ENCODE measurements at regions not wholly inside any gene's neighbourhood (a gene's known extent, or its start where the extent isn't known, plus 50 kb on each side); places are given as distances from the start of the nearest gene placed in this dataset.
"Not testable (repeated sequence)": the region's sequence is repeated elsewhere in the genome, so short reads cannot be mapped to it uniquely, and the experiment has no call there.

GRCh38 chr4:135497563-135498152 lies 1296.1 kb upstream of the PABPC4L start:
- Histone ChIP-seq H3K27me3 (ENCODE audit: control insufficient read depth, insufficient read depth, low read length) (no peaks in the 10 kb centered on the region), H3K4me3 (ENCODE audit: low read depth, low read length) (no peak overlapping the region), H3K36me3 (ENCODE audit: control insufficient read depth, insufficient read depth, low read length) (no peaks in the 10 kb centered on the region)
- no peak for DNase-seq (ENCODE audit: low read depth)
- TF ChIP-seq, protein P1, sequence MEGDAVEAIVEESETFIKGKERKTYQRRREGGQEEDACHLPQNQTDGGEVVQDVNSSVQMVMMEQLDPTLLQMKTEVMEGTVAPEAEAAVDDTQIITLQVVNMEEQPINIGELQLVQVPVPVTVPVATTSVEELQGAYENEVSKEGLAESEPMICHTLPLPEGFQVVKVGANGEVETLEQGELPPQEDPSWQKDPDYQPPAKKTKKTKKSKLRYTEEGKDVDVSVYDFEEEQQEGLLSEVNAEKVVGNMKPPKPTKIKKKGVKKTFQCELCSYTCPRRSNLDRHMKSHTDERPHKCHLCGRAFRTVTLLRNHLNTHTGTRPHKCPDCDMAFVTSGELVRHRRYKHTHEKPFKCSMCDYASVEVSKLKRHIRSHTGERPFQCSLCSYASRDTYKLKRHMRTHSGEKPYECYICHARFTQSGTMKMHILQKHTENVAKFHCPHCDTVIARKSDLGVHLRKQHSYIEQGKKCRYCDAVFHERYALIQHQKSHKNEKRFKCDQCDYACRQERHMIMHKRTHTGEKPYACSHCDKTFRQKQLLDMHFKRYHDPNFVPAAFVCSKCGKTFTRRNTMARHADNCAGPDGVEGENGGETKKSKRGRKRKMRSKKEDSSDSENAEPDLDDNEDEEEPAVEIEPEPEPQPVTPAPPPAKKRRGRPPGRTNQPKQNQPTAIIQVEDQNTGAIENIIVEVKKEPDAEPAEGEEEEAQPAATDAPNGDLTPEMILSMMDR (IDR thresholded peaks at IDR 0.05; ENCODE audit: insufficient read depth, low read length, poor library complexity, severe bottlenecking): no peak

- H3K36me3 ChIP-seq (ENCODE audit: control insufficient read depth, insufficient read depth, low read length): no peaks in the 10 kb centered on the region
- H3K27me3 ChIP-seq (ENCODE audit: control insufficient read depth, insufficient read depth, low read length): no peaks in the 10 kb centered on the region
- no peak for DNase-seq (ENCODE audit: low read depth)
- TF ChIP-seq, protein P1 (IDR thresholded peaks at IDR 0.05; ENCODE audit: insufficient read depth, low read length, poor library complexity, severe bottlenecking): no peak
- H3K4me3 ChIP-seq (ENCODE audit: low read depth, low read length): no peak overlapping the region
Measured at GRCh38 chr4:135492439-135492838, 1290.8 kb upstream of the PABPC4L start.

DNA sequence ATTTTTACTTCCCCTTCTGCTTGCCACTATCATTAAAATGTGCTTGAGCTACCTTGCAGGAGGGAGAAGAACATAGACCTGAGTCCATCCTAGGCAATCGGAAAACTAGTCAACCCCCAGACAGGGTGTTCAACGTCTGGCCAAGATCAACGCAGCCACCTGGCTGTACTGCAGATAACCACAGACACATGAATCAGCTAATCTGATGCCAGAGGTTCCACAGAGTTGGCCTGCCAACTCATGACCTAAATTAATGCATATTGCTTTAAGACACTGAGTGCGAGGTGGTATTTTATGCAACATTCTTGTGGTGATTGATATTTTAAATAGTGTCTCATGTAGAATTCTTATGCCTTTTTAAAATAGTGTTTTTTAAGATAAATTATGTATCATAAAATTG lies 1283.8 kb upstream of the PABPC4L start:
- TF ChIP-seq, protein P1 (IDR thresholded peaks at IDR 0.05; ENCODE audit: insufficient read depth, low read length, poor library complexity, severe bottlenecking): no peak
- no peaks in the 10 kb centered on the region for H3K27me3 ChIP-seq (ENCODE audit: control insufficient read depth, insufficient read depth, low read length)
- H3K4me3 ChIP-seq (ENCODE audit: low read depth, low read length): no peak overlapping the region
- no peak for DNase-seq (ENCODE audit: low read depth)
- H3K36me3 ChIP-seq (ENCODE audit: control insufficient read depth, insufficient read depth, low read length): no peaks in the 10 kb centered on the region

DNA sequence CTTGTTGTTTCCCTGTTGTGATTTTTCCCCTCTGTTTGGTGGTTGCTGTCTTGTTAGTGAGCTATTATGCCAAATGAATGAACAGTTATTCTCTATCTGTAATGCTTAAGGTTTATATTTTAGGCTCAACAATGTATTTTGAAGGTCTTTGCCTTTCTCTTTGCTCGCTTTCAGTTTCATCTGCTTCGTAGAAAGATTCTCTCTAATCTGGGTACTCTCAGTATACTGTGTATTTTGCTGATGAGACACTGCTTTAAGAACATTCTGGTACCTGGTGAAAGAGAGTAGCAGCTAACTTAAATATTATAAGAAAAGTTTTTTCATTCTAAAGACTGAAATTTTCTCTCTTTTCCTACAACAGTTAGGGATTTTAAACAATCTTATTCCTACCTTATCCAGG lies 1274.7 kb upstream of the PABPC4L start:
- no peak overlapping the region for H3K4me3 ChIP-seq (ENCODE audit: low read depth, low read length)

DNA sequence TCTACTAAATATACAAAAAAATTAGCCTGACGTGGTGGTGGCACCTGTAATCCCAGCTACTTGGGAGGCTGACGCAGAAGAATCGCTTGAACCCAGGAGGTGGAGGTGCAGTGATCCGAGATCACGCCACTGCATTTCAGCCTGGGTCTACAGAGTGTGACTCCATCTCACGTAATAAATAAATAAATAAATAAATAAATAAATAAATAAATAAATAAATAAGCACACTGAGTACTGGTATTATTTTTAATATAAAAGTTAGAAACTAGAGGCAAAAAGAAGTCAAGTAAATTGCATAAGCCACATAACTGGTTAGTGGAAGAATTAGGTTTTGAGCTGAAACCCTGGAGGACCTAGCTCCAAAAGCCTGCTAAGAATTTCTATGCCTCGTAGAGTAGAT lies 1262.7 kb upstream of the PABPC4L start:
- Histone ChIP-seq H3K4me3 (ENCODE audit: low read depth, low read length) (no peak overlapping the region), H3K27me3 (ENCODE audit: control insufficient read depth, insufficient read depth, low read length) (no peaks in the 10 kb centered on the region), H3K36me3 (ENCODE audit: control insufficient read depth, insufficient read depth, low read length) (no peaks in the 10 kb centered on the region)
- TF ChIP-seq, protein P1 (IDR thresholded peaks at IDR 0.05; ENCODE audit: insufficient read depth, low read length, poor library complexity, severe bottlenecking): no peak
- no peak for DNase-seq (ENCODE audit: low read depth)

More for the DNA sequence above, 1274.7 kb upstream of the PABPC4L start:
- Histone ChIP-seq H3K36me3 (ENCODE audit: control insufficient read depth, insufficient read depth, low read length) (no peaks in the 10 kb centered on the region), H3K27me3 (ENCODE audit: control insufficient read depth, insufficient read depth, low read length) (no peaks in the 10 kb centered on the region)
- TF ChIP-seq, protein P1 (IDR thresholded peaks at IDR 0.05; ENCODE audit: insufficient read depth, low read length, poor library complexity, severe bottlenecking): no peak
- no peak for DNase-seq (ENCODE audit: low read depth)

DNA sequence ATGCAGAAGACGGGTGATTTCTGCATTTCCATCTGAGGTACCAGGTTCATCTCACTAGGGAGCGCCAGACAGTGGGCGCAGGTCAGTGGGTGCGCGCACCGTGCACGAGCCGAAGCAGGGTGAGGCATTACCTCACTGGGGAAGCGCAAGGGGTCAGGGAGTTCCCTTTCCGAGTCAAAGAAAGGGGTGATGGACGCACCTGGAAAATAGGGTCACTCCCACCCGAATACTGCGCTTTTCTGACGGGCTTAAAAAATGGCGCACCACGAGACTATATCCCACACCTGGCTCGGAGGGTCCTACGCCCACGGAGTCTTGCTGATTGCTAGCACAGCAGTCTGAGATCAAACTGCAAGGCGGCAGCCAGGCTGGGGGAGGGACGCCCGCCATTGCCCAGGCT lies 1246.0 kb upstream of the PABPC4L start:
- H3K27me3 ChIP-seq (ENCODE audit: control insufficient read depth, insufficient read depth, low read length); H3K36me3 ChIP-seq (ENCODE audit: control insufficient read depth, insufficient read depth, low read length); DNase-seq (ENCODE audit: low read depth); H3K4me3 ChIP-seq (ENCODE audit: low read depth, low read length): not testable (repeated sequence)

All from kidney epithelial cell (primary cell).